Hepatic stellate cell (primary cell): ENCODE measurements at regions not wholly inside any gene's neighbourhood (a gene's known extent, or its start where the extent isn't known, plus 50 kb on each side); places are given as distances from the start of the nearest gene placed in this dataset.

Experiments used
- DNase-seq: peaks from one replicate; pipeline ENCODE4 v3.0.0; 2011; ENCODE audit warnings: low spot score

- no peak for DNase-seq
Measured at GRCh38 chr4:184310171-184310567, 92.5 kb upstream of the ENPP6 start.

- no peak for DNase-seq
Measured at GRCh38 chr4:184309241-184310170, 91.8 kb upstream of the ENPP6 start.

- no peak for DNase-seq
Measured at GRCh38 chr4:184306949-184307348, 89.3 kb upstream of the ENPP6 start.

- no peak for DNase-seq
Measured at GRCh38 chr4:184306470-184306869, 88.8 kb upstream of the ENPP6 start.

- DNase-seq: no peak
Measured at GRCh38 chr4:184300816-184301215, 83.1 kb upstream of the ENPP6 start.

DNA sequence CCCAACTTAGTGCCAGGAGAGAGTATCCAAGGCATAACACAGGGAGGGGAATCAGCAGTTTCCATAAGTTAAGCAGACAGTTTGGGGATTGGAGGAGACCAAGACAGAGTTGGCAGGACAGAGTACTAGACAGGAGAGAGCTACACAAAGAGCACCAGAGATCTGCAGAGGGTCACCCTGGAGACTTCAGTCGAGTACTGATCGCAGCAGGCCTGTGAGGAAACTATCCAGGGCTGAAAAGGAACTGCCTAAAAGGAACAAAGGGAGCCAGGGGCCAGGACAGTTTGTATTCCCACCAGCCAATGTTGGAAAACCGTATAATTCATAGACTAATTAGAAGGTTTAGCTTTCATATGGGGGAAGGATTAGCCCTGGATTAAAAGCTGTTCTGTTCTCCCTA lies 80.6 kb upstream of the ENPP6 start:
- DNase-seq: no peak

GRCh38 chr4:184295206-184295605 lies 77.5 kb upstream of the ENPP6 start:
- no peak for DNase-seq

DNA sequence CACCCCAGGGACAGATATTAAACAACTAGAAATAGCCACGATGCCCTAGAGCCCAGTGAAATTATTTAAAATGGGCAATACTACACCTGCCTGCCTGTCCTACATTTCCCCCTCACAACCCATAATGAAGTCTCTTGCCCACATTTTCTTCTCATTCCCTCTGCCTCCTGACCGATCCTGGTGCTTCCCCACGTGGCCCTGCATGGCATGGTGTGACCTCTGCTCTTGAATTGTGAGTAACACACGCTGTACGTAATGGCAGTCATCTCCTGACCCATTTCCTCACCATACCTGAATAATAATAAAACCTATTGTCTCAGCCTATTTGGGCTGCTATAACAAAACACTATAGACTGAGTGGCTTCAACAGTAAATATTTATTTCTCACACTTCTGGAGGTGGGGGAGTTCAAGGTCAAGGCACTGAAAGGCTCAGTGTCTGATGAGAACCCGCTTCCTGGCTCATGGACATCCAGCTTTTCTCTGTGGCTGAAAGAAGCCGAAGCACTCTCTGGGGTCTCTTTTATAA lies 77.0 kb upstream of the ENPP6 start:
- no peak for DNase-seq

DNA sequence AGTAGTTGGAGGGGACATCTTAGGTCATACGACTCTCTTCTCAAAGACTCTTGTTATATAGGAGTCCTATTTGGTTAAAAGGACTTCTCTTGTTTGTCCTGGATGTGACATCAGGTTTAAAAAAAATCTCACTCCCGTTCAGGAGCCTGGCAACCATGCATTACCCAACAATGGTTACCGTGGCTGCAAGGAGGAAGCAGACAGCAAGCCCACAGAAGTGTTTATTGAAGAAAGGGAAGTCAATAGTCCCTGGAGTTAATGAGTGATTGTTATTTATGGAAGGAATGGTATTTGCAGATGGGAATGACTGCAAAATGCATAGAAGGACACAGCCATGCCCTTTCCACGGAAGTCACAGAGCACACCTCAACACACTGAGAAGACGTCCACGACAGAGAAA lies 75.9 kb upstream of the ENPP6 start:
- no peak for DNase-seq

DNA sequence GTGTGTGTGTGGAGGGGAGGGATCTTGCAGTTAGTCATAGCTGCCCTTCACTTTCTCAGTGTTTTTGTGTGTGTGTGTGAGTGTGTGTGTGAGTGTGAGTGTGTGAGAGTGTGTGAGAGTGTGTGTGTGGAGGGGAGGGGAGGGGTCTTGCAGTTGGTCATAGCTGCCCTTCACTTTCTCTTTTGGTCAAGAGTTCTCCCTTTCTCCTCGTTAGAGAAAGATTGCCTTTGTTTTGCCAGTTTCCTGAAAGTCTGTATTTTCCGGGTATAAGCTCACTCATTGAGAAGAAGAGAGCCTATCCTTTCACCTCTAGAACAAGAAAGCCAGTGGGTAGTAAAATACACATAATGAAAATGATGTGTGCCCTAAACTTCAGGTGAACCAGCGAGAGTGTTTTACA lies 75.2 kb upstream of the ENPP6 start:
- DNase-seq: no peak

- DNase-seq: no peak
Measured at GRCh38 chr4:184292465-184292867, 74.8 kb upstream of the ENPP6 start.

- DNase-seq: no peak
Measured at GRCh38 chr4:184289179-184289535, 71.5 kb upstream of the ENPP6 start.

- DNase-seq: no peak
Measured at GRCh38 chr4:184288451-184289178, 70.9 kb upstream of the ENPP6 start.

- peak; percentile 62 for DNase-seq
Measured at GRCh38 chr4:184287697-184288255, 70.1 kb upstream of the ENPP6 start.

- DNase-seq: no peak
Measured at GRCh38 chr4:184286358-184286757, 68.7 kb upstream of the ENPP6 start.

GRCh38 chr4:184284742-184285141 lies 67.1 kb upstream of the ENPP6 start:
- no peak for DNase-seq

DNA sequence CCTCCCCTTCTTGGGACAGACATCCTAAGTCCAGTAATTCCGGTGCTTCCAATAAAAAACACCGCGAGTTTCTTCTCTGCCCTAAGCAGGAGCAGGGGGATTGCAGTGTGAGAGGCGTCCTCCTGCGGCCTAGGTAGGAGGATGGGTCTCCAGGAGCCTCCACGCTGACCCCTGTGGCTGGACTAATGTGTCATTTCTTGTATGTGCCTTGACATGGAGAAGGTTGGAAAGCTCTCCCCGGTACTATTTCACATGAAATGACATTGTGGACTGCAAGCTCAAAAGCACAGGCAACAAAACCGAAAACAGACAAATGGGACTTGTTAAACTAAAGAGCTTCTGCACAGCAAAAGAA lies 66.6 kb upstream of the ENPP6 start:
- DNase-seq: no peak

GRCh38 chr4:184283659-184284335 lies 66.1 kb upstream of the ENPP6 start:
- DNase-seq: peak; percentile 32

- DNase-seq: no peak
Measured at GRCh38 chr4:184282895-184283654, 65.4 kb upstream of the ENPP6 start.

GRCh38 chr4:184282251-184282713 lies 64.6 kb upstream of the ENPP6 start:
- DNase-seq: no peak
